SK-N-MC (cell line): ENCODE measurements at regions not wholly inside any gene's neighbourhood (a gene's known extent, or its start where the extent isn't known, plus 50 kb on each side); places are given as distances from the start of the nearest gene placed in this dataset.
A peak's percentile ranks its signal among the peaks of the same experiment; 100 is the strongest.

ENCODE experiments used
- DNase-seq: peaks from one replicate; pipeline ENCODE4 v3.0.0-alpha.2; 2011; ENCODE audit warnings: low read depth, low spot score
- H3K27ac ChIP-seq: fragments of 200-600 bp; sonication (generic); 2 replicates; pipeline ENCODE4 v1.5.1; 2016; ENCODE audit warnings: mixed run types
- H3K36me3 ChIP-seq: fragments of 200-600 bp; sonication (generic); 2 replicates; pipeline ENCODE4 v1.6.1; 2017; ENCODE audit warnings: antibody characterized with exemption, low read length, mixed read lengths; ENCODE audit not compliant: insufficient read depth
- H3K4me3 ChIP-seq: fragments of 200-600 bp; sonication (generic); 2 replicates; pipeline ENCODE4 v1.5.1; 2016
- H3K9ac ChIP-seq: fragments of 200-600 bp; sonication (generic); 2 replicates; pipeline ENCODE4 v1.8.0; 2017; ENCODE audit warnings: mixed run types, mixed read lengths; ENCODE audit not compliant: insufficient read length
- H3K9me3 ChIP-seq: fragments of 200-600 bp; sonication (generic); 2 replicates; pipeline ENCODE4 v1.6.1; 2017; ENCODE audit warnings: low read depth, mild to moderate bottlenecking, antibody characterized with exemption, low read length, moderate library complexity, mixed read lengths
- EZH2 ChIP-seq: fragments of 200-600 bp; sonication (generic); IDR thresholded peaks from one replicate; pipeline ENCODE4 v1.6.1; 2017; ENCODE audit warnings: antibody characterized with exemption
- FOXP2 ChIP-seq: optimal IDR thresholded peaks from 2 replicates; pipeline ENCODE3; 2011; ENCODE audit warnings: mild to moderate bottlenecking, moderate library complexity; ENCODE audit not compliant: insufficient read depth; ENCODE audit errors: extremely low read length, control extremely low read depth
- POLR2AphosphoS5 ChIP-seq: IDR thresholded peaks from 2 replicates; pipeline ENCODE4 v1.6.1; 2012; ENCODE audit warnings: mild to moderate bottlenecking, low read depth, low read length, borderline replicate concordance

- no peak for TF ChIP-seq EZH2
- TF ChIP-seq FOXP2 = no peak
- TF ChIP-seq POLR2AphosphoS5 = no peak
- H3K36me3 ChIP-seq = no peaks in the 10 kb centered on the region
- no peaks in the 10 kb centered on the region for H3K9me3 ChIP-seq
- H3K27ac ChIP-seq = no peak overlapping the region
- H3K9ac ChIP-seq = no peak overlapping the region
- DNase-seq = no peak
- H3K4me3 ChIP-seq = no peak overlapping the region
Measured at GRCh38 chr1:58107943-58108342, 438.6 kb downstream of the OMA1 start.

- peak overlapping the region; percentile 2; the same call in 1 of the 2 replicates for H3K4me3 ChIP-seq
- TF ChIP-seq POLR2AphosphoS5 (no peak; the same call in 1 of the 2 replicates), EZH2 (no peak), FOXP2 (no peak)
- H3K9me3 ChIP-seq = no peaks in the 10 kb centered on the region
- H3K9ac ChIP-seq = no peak overlapping the region
- no peaks in the 10 kb centered on the region for H3K36me3 ChIP-seq
- DNase-seq = peak; percentile 59
- peak overlapping the region; percentile 49 for H3K27ac ChIP-seq
Measured at GRCh38 chr1:58104960-58105359, 441.6 kb downstream of the OMA1 start.

- H3K9ac ChIP-seq = no peak overlapping the region
- no peak overlapping the region for H3K4me3 ChIP-seq
- no peak overlapping the region for H3K27ac ChIP-seq
- TF ChIP-seq FOXP2 = no peak
- no peak for TF ChIP-seq POLR2AphosphoS5
- H3K36me3 ChIP-seq = no peaks in the 10 kb centered on the region
- no peak for DNase-seq
- no peaks in the 10 kb centered on the region for H3K9me3 ChIP-seq
Measured at GRCh38 chr1:58096714-58097113, 449.8 kb downstream of the OMA1 start.

- no peak for TF ChIP-seq POLR2AphosphoS5
- no peak for TF ChIP-seq FOXP2
- no peak for TF ChIP-seq EZH2
- no peaks in the 10 kb centered on the region for H3K36me3 ChIP-seq
- H3K4me3 ChIP-seq = no peak overlapping the region
- H3K9ac ChIP-seq = no peak overlapping the region
- no peaks in the 10 kb centered on the region for H3K9me3 ChIP-seq
- H3K27ac ChIP-seq = no peak overlapping the region
- no peak for DNase-seq
Measured at GRCh38 chr1:58095183-58095582, 451.3 kb downstream of the OMA1 start.

- Histone ChIP-seq H3K36me3 (no peaks in the 10 kb centered on the region), H3K27ac (no peak overlapping the region), H3K9me3 (no peaks in the 10 kb centered on the region), H3K9ac (no peak overlapping the region), H3K4me3 (no peak overlapping the region)
- DNase-seq = no peak
- TF ChIP-seq EZH2 = no peak
- TF ChIP-seq FOXP2 = no peak
- no peak for TF ChIP-seq POLR2AphosphoS5
Measured at GRCh38 chr1:58094221-58094620, 452.3 kb downstream of the OMA1 start.

GRCh38 chr1:58090640-58091039 lies 455.9 kb downstream of the OMA1 start:
- H3K4me3 ChIP-seq = no peak overlapping the region
- no peaks in the 10 kb centered on the region for H3K9me3 ChIP-seq
- DNase-seq = no peak
- TF ChIP-seq EZH2 (no peak), POLR2AphosphoS5 (no peak), FOXP2 (no peak)
- H3K36me3 ChIP-seq = no peaks in the 10 kb centered on the region
- no peak overlapping the region for H3K27ac ChIP-seq
- no peak overlapping the region for H3K9ac ChIP-seq

GRCh38 chr1:58089898-58090534 lies 456.5 kb downstream of the OMA1 start:
- TF ChIP-seq POLR2AphosphoS5 (no peak), FOXP2 (no peak), EZH2 (no peak)
- Histone ChIP-seq H3K9ac (no peak overlapping the region), H3K4me3 (no peak overlapping the region), H3K9me3 (no peaks in the 10 kb centered on the region), H3K36me3 (no peaks in the 10 kb centered on the region), H3K27ac (no peak overlapping the region)
- DNase-seq = no peak

- H3K9ac ChIP-seq = no peak overlapping the region
- H3K27ac ChIP-seq = no peak overlapping the region
- no peaks in the 10 kb centered on the region for H3K36me3 ChIP-seq
- no peak overlapping the region for H3K4me3 ChIP-seq
- no peak for DNase-seq
- H3K9me3 ChIP-seq = no peaks in the 10 kb centered on the region
- TF ChIP-seq FOXP2 (no peak), POLR2AphosphoS5 (no peak), EZH2 (no peak)
Measured at GRCh38 chr1:58084266-58084665, 462.3 kb downstream of the OMA1 start.

- Histone ChIP-seq H3K9me3 (no peaks in the 10 kb centered on the region), H3K4me3 (no peak overlapping the region), H3K9ac (no peak overlapping the region), H3K27ac (no peak overlapping the region), H3K36me3 (no peaks in the 10 kb centered on the region)
- DNase-seq = no peak
- TF ChIP-seq FOXP2 (no peak), POLR2AphosphoS5 (no peak), EZH2 (no peak)
Measured at GRCh38 chr1:58082596-58082995, 463.9 kb downstream of the OMA1 start.
